ENCODE measurements at regions not wholly inside any gene's neighbourhood (a gene's known extent, or its start where the extent isn't known, plus 50 kb on each side); places are given as distances from the start of the nearest gene placed in this dataset.
A peak's percentile ranks its signal among the peaks of the same experiment; 100 is the strongest.
"Not testable (repeated sequence)": the region's sequence is repeated elsewhere in the genome, so short reads cannot be mapped to it uniquely, and the experiment has no call there.

GRCh38 chr10:78211561-78212051 lies 177.9 kb downstream of the RPS24 start:
- peak; percentile 65 for DNase-seq

DNA sequence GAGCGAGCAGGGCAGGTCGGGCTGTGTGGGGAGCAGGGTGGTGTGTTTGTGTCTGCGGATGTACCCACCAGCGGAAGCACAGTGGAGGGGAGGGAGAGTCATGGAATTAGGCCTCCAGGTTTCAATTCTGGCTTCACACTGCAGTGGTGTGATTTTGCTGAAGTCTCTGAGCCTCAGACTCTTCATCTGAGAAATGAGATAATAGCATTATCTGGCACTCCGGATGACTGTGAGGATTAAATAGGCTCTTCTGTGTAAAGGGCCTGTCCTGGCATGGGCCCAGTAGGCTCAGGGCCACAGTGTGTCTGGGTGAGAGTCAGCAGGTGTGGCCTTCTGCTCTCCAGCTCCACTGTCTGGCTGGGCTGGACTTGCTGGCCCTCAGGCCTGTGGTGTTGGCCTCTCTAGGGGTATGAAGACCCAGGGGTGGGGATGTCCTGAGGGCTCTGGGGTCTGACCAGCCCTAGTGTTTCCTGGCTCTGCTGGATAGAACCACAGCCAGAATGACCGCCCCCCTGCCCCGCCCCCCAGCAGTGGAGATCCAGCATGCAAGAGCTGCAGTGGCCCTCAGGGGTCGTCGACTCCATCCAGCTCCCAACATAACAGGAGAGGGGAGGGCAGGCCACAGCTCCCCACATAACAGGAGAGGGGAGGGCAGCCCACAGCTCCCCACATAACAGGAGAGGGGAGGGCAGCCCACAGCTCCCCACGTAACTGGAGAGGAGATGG lies 178.6 kb downstream of the RPS24 start:
- no peak for DNase-seq

DNA sequence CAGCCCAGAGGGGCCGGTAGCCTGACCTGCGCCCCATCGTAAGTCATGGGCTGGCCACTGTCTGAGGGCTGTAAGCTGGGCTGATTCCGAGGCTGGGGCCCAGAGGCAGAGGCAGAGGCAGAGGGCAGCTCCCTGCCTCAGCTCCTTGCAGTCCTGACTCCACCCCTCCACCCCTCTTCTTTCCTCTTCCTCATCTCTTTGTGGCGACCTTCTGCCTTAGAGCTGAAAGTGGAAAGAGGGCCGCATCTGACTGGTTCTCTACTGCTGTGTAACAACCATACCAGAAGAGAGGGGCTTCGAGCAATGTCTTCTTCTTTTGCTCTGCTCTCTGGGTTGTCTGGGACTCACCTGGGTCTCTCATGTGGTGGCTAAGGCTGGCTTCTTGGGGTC lies 179.1 kb downstream of the RPS24 start:
- DNase-seq: no peak

DNA sequence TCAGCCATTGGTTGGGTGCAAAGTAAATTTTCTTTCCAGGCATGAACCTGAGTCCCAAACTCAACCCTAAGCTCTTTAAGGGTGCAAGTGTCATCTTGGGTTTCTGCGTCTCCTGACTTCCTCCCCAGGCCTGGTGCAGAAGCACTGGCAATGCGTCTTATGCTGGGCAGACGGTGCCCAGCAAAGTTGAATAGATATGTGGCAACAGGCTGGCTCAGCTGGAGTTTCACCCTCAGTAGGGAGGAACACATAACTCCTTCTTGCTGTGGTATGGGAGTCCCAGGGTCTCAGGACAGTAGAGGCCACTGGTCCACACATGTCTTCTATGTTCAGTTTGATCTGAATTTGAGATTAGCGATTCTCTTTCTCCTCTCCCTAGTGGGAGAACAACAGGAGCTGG lies 181.3 kb downstream of the RPS24 start:
- DNase-seq: no peak

- peak; percentile 83 for DNase-seq
These were observed 182.0 kb downstream of the RPS24 start for GRCh38 chr10:78215645-78216044.

GRCh38 chr10:78217336-78217735 lies 183.7 kb downstream of the RPS24 start:
- peak; percentile 37 for DNase-seq

DNA sequence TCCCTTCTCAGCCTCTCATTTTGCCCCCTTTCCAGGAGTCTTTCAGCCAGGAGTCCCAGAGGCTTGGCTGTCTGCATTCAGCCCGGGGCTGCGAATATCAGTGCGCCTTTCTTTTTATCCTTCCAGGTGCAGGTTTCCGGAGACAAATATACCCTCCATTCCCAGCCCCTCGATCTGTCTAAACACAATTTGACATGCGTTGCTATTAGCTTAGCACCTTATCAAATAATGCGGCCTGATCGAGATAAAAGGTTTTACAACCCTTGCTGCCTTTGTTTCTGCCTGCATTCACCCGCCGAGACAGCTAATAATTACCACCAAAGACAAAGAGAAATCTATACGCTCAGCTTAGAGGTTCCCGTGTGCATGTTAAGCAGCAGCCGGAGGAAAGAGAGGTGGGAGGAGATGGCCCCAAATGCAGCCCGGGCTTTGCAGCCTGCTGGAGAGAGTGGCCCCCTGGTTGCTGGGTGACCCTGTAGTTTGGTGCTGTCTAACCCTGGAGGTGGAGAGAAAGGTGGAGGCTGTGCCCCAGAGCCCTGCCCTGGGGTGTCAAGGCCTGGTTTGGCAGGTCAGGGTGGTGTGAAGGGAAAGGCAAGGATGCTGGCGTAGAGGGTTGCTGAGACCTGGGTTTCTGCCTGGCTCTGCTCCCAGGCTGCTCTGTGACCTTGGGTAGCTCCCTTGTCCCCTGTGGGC lies 185.3 kb downstream of the RPS24 start:
- peak; percentile 46 for DNase-seq

- not testable (repeated sequence) for DNase-seq
These were observed 185.9 kb downstream of the RPS24 start for GRCh38 chr10:78219568-78219967.

- DNase-seq: no peak
These were observed 187.1 kb downstream of the RPS24 start for GRCh38 chr10:78220781-78221180.

GRCh38 chr10:78222096-78222790 lies 188.6 kb downstream of the RPS24 start:
- DNase-seq: no peak

- no peak for DNase-seq
These were observed 189.4 kb downstream of the RPS24 start for GRCh38 chr10:78223088-78223487.

DNA sequence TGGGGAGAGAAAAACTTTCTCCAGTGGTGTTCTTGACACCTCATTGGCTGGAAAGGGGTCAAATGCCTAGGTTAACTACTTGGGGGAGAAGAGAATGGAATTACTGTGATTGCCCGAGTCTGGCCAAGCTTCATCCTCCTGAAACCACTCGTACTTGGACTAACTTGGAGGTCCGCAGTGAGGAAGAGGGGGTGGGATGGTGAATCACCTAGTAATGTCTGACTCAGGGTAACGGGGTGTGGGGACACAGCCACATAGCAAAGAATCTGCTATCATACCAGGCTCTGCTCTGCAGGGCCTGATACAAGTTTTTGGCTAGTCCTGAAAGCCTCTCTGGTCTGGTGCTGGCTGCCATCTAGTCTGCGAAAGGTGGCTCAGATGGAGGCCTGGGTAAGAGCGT lies 190.9 kb downstream of the RPS24 start:
- no peak for DNase-seq

DNA sequence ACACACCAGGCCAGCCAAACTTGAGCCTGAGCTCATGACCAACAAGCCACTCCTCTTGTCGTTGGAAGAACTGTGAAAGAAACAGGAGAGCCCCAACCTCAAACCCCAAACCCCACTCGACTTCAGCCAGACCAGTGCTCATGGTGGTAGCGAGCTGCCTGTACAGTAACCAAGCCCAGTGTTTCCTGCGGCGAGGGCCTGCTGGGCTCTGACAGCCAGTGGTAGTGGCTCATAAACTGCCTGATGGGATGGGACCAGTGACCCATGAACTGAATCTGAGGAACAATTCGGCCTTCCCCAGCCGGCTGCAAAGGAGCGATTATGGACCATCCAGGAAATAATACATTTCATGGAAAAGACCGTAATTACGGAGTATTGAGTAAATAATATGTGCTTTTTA lies 191.9 kb downstream of the RPS24 start:
- peak; percentile 47 for DNase-seq

GRCh38 chr10:78229489-78229888 lies 195.8 kb downstream of the RPS24 start:
- no peak for DNase-seq

DNA sequence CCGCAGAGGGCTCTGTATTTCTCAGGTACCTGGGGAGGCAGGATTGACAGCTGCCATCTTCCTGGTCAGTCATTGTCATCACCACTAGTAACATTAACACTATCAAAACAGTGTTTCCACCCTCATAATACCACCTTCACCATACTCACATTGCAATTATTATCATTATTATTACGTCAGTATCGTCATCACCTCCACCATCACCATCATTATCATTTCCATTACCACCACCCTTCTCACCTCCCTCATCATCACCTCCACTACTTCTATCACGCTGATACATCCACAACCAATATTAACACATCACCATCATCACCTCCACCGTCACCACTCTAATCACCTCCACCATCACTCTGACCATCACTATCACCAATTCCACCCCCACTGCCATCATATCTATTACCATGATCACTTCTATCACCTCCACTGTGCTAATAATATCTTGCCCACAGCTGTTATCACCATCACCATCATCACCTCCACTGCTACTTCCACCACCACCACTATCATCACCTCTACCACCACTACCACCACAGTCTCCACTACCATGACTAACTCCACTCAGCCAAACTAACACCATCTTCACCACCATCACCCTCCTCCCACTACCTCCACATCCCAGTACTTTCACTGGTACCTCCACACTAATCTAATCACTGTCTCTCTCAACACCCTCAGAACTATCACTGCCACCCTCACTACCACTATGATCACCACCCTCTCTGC lies 196.4 kb downstream of the RPS24 start:
- DNase-seq: no peak

DNA sequence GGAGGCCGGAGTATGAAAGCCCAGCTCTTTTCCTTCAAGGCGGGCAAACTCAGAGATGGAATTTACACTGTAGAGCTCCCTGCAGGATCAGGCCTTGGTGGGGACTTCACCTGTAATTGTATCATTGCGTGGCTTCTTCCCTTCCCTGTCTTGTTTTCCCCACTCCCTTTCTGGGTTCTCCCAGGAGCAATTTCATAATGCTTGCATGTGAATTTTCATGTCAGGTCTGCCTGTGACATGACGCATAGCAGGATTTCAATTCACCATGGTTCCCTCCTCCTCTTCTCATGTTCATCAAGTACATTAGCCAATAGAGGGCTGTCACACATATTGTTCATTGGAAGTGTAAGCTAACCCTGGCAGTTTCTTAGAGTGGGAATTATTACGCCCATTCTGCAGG lies 197.7 kb downstream of the RPS24 start:
- DNase-seq: no peak

GRCh38 chr10:78231939-78232338 lies 198.3 kb downstream of the RPS24 start:
- DNase-seq: no peak

DNA sequence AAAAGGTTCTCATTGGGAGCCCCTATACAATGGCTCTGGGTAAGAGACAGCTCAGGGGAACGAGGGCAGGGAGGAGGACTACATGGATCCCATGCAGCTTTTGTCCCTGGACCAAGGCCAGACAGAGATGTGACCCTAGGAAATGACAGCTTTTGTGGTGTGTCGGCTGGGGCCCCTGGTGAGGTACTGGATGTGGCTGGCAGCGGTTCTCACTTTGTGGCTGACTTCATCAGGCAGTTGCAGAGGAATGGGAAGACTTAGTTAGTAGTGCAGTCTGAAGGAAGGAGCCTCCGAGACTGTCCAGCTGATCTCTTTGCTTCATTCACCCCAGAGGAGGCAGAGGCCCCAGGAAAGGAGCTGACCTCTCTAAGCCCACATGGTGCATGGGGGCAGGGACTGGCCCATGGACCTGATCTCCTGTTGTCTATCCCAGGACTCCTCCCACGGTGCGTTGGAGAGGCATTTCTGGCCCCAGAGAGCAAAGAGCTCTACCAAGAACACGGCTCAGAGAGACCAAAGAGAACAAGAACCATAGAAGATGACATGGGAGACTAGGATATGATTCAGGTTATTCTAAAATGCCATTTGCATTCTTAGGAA lies 202.9 kb downstream of the RPS24 start:
- DNase-seq: no peak

GRCh38 chr10:78237951-78238350 lies 204.3 kb downstream of the RPS24 start:
- DNase-seq: not testable (repeated sequence)

DNA sequence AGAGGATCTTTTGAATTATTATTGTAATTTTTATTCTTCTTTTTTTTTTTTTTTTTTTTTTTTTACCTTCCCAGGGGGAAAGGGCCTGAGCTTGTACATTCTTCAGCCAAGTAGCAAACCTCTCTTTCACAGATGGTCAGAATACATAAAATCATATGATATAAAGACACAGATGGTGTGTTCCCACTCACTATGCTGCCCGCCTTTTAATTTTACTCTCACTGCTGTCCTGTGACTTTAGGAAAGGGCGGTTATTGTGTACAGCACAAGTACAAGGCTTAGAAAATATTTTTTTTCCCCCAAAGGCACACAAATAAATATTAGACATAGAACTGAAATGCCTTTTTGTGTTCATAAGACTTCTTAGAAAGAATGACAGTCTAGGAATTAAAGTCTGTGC lies 213.6 kb downstream of the RPS24 start:
- DNase-seq: no peak

- no peak for DNase-seq
These were observed 214.2 kb downstream of the RPS24 start for GRCh38 chr10:78247821-78248220.

GRCh38 chr10:78248651-78249464 lies 215.2 kb downstream of the RPS24 start:
- no peak for DNase-seq
